ENCODE measurements at regions not wholly inside any gene's neighbourhood (a gene's known extent, or its start where the extent isn't known, plus 50 kb on each side); places are given as distances from the start of the nearest gene placed in this dataset.
"Not testable (repeated sequence)": the region's sequence is repeated elsewhere in the genome, so short reads cannot be mapped to it uniquely, and the experiment has no call there.

DNA sequence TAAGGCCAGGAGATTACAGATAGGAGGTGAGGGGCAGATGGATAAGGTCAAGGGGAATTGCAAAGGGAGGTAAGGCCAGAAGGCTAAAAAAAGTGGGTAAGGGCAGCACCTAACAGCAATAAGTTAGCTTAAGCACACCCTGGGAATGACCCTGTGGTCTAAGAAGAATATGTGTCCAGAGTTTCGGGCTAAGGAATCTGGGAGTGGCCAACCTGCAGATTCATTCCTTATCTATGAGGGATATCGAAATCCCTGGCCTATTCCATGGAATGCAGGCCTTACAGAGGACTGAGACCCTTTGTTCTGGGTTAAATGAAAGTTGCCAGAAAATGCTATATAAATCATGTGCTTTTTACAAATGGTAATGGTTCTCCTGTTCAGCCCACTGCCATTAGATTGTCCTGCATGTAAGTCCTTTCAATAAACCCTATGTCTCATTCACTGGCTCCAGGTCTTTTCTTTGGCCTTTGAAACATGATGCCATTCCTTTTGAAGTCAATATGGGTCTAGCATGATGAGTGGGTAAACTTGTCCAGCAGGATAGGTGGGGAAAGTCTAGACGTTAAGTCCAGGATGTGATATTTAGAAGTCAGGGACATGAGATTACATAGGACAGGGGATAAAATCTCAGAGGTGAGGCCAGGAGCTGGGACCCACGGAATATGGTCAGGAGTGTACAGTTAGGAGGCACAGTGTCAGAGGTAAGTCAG lies 226.2 kb downstream of the TACR3 start:
- H3K4me1 ChIP-seq = no peaks in the 10 kb centered on the region
- no peak for TF ChIP-seq CTCF (IDR thresholded peaks at IDR 0.05)
- TF ChIP-seq EP300 (IDR thresholded peaks at IDR 0.05) = no peak
- TF ChIP-seq POLR2A (IDR thresholded peaks at IDR 0.05) = no peak
- TF ChIP-seq POLR2AphosphoS5 (IDR thresholded peaks at IDR 0.05) = no peak
- H3K9me3 ChIP-seq = no peaks in the 10 kb centered on the region
- no peaks in the 10 kb centered on the region for H3K36me3 ChIP-seq
- no peaks in the 10 kb centered on the region for H3K27me3 ChIP-seq
- intact Hi-C loops (cut with DNase I; ENCODE audit: low total_unique reads) = no loop called here
- 68 to 73% (median 72%) methylated on average over 4 of the region's 4 CpGs for WGBS, 5 donors
- H3K4me3 ChIP-seq = no peak overlapping the region
- H3K27ac ChIP-seq = no peak overlapping the region
- DNase-seq = no peak

DNA sequence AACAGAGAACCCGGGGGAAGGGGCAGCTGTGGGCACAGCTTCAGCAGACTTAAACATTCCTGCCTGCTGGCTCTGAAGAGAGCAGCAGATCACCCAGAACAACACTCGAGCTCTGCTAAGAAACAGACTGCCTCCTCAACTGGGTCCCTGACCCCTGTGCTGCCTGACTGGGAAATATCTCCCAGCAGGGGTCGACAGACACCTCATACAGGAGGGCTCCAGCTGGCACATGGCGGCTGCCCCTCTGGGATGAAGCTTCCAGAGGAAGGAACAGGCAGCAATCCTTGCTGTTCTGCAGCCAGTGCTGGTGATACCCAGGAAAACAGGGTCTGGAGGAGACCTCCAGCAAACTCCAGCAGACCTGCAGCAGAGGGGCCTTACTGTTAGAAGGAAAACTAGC lies 234.5 kb downstream of the TACR3 start:
- WGBS, 5 donors = 76 to 89% (median 86%) methylated on average over 4 of the region's 4 CpGs
- H3K4me3 ChIP-seq; H3K27ac ChIP-seq; H3K4me1 ChIP-seq; intact Hi-C loops (cut with DNase I; ENCODE audit: low total_unique reads); H3K36me3 ChIP-seq; H3K27me3 ChIP-seq; DNase-seq; H3K9me3 ChIP-seq: not testable (repeated sequence)

DNA sequence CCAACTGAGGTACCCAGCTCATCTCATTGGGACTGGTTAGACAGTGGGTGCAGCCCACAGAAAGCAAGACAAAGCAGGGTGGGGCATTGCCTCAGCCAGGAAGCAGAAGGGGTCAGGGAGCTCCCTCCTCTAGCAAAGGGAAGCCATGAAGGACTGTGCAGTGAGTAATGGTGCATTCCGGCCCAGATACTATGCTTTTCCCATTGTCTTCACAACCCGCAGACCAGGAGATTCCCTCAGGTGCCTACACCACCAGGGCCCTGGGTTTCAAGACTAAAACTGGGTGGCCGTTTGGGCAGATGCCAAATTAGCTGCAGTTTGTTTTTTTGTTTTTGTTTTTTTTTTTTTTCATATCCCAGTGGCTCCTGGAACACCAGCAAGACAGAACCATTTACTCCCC lies 235.3 kb downstream of the TACR3 start:
- H3K27me3 ChIP-seq = no peaks in the 10 kb centered on the region
- no peaks in the 10 kb centered on the region for H3K9me3 ChIP-seq
- 80 to 95% (median 82%) methylated on average over 2 to 3 of the region's 3 CpGs for WGBS, 5 donors
- H3K4me3 ChIP-seq = no peak overlapping the region
- H3K27ac ChIP-seq = no peak overlapping the region
- TF ChIP-seq EP300 (IDR thresholded peaks at IDR 0.05) (no peak), POLR2A (IDR thresholded peaks at IDR 0.05) (no peak), CTCF (IDR thresholded peaks at IDR 0.05) (no peak), POLR2AphosphoS5 (IDR thresholded peaks at IDR 0.05) (no peak)
- no peaks in the 10 kb centered on the region for H3K4me1 ChIP-seq
- no peaks in the 10 kb centered on the region for H3K36me3 ChIP-seq
- no peak for DNase-seq
- intact Hi-C loops (cut with DNase I; ENCODE audit: low total_unique reads) = no loop called here

GRCh38 chr4:103482893-103483292 lies 236.9 kb downstream of the TACR3 start:
- H3K4me1 ChIP-seq = no peaks in the 10 kb centered on the region
- H3K27ac ChIP-seq = no peak overlapping the region
- H3K27me3 ChIP-seq = no peaks in the 10 kb centered on the region
- DNase-seq = no peak
- H3K4me3 ChIP-seq = no peak overlapping the region
- H3K36me3 ChIP-seq = no peaks in the 10 kb centered on the region
- H3K9me3 ChIP-seq = no peaks in the 10 kb centered on the region
- WGBS, 5 donors = 82 to 86% (median 84%) methylated on average over 2 of the region's 2 CpGs; no CpG with 5 or more reads in 1 of the 5 donors
- intact Hi-C loops (cut with DNase I; ENCODE audit: low total_unique reads) = no loop called here
- TF ChIP-seq CTCF (IDR thresholded peaks at IDR 0.05) (no peak), EP300 (IDR thresholded peaks at IDR 0.05) (no peak), POLR2A (IDR thresholded peaks at IDR 0.05) (no peak), POLR2AphosphoS5 (IDR thresholded peaks at IDR 0.05) (no peak)

GRCh38 chr4:103482471-103482870 lies 237.3 kb downstream of the TACR3 start:
- intact Hi-C loops (cut with DNase I; ENCODE audit: low total_unique reads) = no loop called here
- Histone ChIP-seq H3K4me1 (no peaks in the 10 kb centered on the region), H3K9me3 (no peaks in the 10 kb centered on the region), H3K36me3 (no peaks in the 10 kb centered on the region), H3K27ac (no peak overlapping the region), H3K27me3 (no peaks in the 10 kb centered on the region), H3K4me3 (no peak overlapping the region)
- TF ChIP-seq POLR2A (IDR thresholded peaks at IDR 0.05) (no peak), EP300 (IDR thresholded peaks at IDR 0.05) (no peak), POLR2AphosphoS5 (IDR thresholded peaks at IDR 0.05) (no peak), CTCF (IDR thresholded peaks at IDR 0.05) (no peak)
- whole genome bisulfite sequencing, 5 donors = 45 to 63% (median 47%) methylated on average over 3 of the region's 3 CpGs
- no peak for DNase-seq

Data from stomach (tissue), 8 donors.